ENCODE measurements at regions not wholly inside any gene's neighbourhood (a gene's known extent, or its start where the extent isn't known, plus 50 kb on each side); places are given as distances from the start of the nearest gene placed in this dataset.

GRCh38 chr3:84100861-84101260 is 857.9 kb upstream of the CADM2 start:
- Histone ChIP-seq H3K9me3 (replicated peaks in 1 of 11) (no peaks in the 10 kb centered on the region), H3K4me2 (no peak overlapping the region), H3K36me3 (no peaks in the 10 kb centered on the region), H3K4me1 (no peaks in the 10 kb centered on the region), H3K4me3 (no peak overlapping the region), H3K9ac (no peak overlapping the region), H4K20me1 (no peaks in the 10 kb centered on the region), H3K27me3 (no peaks in the 10 kb centered on the region), H3K27ac (no peak overlapping the region)
- TF ChIP-seq Cebpa-rat (IDR thresholded peaks at IDR 0.05), result no peak

DNA sequence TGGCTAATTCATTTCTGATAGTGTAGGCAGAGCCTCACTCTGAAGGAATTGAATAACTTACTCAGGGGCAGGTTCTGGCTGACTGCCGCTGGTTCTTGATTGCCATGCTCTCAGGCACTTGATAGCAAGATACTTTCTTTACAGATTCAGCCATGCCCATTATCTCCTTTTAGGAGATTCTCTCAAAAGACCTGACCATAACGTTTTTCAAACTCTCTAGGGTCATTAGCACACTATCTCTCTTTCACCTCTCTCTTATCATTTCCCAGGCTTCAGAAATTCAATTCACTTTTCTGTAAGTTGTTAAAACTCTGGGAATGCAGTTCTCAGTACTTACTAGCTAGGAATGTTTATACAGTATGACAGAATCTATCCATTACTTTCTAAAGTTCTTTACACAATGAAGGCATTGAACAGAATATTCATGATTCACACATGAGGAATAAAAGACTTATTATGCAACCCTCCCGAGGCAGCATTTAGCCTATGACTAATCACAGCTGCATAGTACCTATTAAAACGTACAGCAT is 850.3 kb upstream of the CADM2 start:
- no peaks in the 10 kb centered on the region for H3K36me3 ChIP-seq

DNA sequence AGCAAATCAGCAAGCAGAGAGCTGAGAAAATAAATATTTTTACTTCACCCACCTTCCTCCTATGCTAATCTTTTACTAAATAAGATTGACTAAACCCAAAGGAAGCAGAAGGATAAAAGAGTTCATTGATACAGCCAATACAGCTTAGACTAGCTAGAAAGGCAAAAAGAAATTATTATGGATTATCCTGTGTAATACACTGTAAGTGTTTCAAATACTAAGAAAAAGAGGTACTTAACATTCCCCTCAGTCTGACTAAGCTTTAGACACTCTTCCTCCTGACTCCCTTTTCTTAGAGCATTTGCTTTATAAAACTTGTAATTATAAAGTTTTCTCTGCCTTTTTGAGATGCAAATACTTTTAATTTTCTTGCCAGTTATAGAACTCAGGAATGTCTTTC is 848.9 kb upstream of the CADM2 start:
- Histone ChIP-seq H3K4me2 (no peak overlapping the region), H3K27me3 (no peaks in the 10 kb centered on the region), H3K4me3 (no peak overlapping the region), H3K27ac (no peak overlapping the region), H3K9ac (no peak overlapping the region), H4K20me1 (no peaks in the 10 kb centered on the region), H3K9me3 (replicated peaks in 1 of 11) (no peaks in the 10 kb centered on the region), H3K36me3 (no peaks in the 10 kb centered on the region), H3K4me1 (no peaks in the 10 kb centered on the region)
- TF ChIP-seq Cebpa-rat (IDR thresholded peaks at IDR 0.05), result no peak

More for the DNA sequence above, 850.3 kb upstream of the CADM2 start:
- Histone ChIP-seq H4K20me1 (no peaks in the 10 kb centered on the region), H3K9ac (no peak overlapping the region), H3K27me3 (no peaks in the 10 kb centered on the region), H3K27ac (no peak overlapping the region), H3K4me2 (no peak overlapping the region), H3K4me3 (no peak overlapping the region), H3K9me3 (replicated peaks in 1 of 11) (no peaks in the 10 kb centered on the region), H3K4me1 (no peaks in the 10 kb centered on the region)
- TF ChIP-seq Cebpa-rat (IDR thresholded peaks at IDR 0.05), result no peak

GRCh38 chr3:84110787-84111186 is 848.0 kb upstream of the CADM2 start:
- Histone ChIP-seq H4K20me1 (no peaks in the 10 kb centered on the region), H3K27ac (no peak overlapping the region), H3K4me1 (no peaks in the 10 kb centered on the region), H3K4me2 (no peak overlapping the region), H3K4me3 (no peak overlapping the region), H3K9me3 (replicated peaks in 1 of 11) (no peaks in the 10 kb centered on the region), H3K36me3 (no peaks in the 10 kb centered on the region), H3K9ac (no peak overlapping the region), H3K27me3 (no peaks in the 10 kb centered on the region)
- TF ChIP-seq Cebpa-rat (IDR thresholded peaks at IDR 0.05), result no peak

DNA sequence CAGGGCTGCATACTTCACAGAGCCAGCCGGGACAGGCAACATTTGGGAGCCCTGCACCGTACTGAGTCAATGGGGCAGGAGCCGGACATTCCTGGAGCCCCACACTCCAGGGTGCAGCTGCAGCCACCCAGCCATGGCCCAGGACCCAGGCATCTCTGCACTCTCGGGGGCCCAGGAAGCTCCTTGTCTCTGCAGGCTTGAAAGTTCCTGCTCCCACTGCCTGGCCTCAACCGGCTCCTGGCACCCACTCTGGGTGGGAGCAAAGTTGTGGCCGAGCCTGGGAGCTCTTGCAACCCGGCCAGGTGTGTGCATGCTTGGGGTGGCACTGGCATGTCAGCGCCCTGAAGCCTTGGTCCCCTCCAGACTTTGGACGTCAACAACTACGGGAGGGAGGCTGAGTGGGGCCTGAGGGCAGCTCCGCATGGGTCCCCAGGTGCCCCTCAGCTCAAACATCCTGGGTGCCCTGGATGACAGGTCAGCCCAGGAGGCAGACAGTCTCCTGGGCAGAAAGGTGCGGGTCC is 833.5 kb upstream of the CADM2 start:
- Histone ChIP-seq H3K4me3 (no peak overlapping the region), H3K36me3 (no peaks in the 10 kb centered on the region), H3K9ac (no peak overlapping the region), H4K20me1 (no peaks in the 10 kb centered on the region), H3K27ac (no peak overlapping the region), H3K27me3 (no peaks in the 10 kb centered on the region), H3K4me1 (no peaks in the 10 kb centered on the region), H3K9me3 (replicated peaks in 1 of 11) (peaks cover 11 to 19% (median 14%) of the 10 kb centered on the region in 11 experiments), H3K4me2 (no peak overlapping the region)
- no peak for TF ChIP-seq Cebpa-rat (IDR thresholded peaks at IDR 0.05)

DNA sequence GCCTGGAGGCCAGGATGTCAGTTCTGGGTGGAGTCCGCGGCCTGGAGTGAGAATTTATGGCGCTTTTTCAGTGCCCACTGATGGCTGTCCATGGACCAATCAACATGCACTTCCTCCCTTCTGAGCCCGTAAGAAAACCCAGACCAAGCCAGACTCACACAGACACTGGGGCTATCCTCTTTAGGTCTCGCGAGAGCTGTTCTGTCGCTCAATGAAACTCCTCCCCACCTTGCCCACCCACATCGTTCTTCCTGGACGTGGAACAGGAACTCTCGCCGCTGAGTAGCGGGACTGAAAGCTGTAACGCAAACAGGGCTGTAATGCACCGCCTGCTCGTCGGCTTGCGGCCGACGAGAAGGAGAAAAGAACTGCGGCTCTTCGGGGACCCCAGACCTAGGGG is 833.0 kb upstream of the CADM2 start:
- Histone ChIP-seq H3K4me3 (no peak overlapping the region), H3K27me3 (no peaks in the 10 kb centered on the region), H3K4me1 (no peaks in the 10 kb centered on the region), H3K27ac (no peak overlapping the region), H3K36me3 (no peaks in the 10 kb centered on the region), H4K20me1 (no peaks in the 10 kb centered on the region), H3K9ac (no peak overlapping the region), H3K9me3 (replicated peaks in 1 of 11) (peaks cover 11 to 19% (median 14%) of the 10 kb centered on the region in 11 experiments), H3K4me2 (no peak overlapping the region)
- no peak for TF ChIP-seq Cebpa-rat (IDR thresholded peaks at IDR 0.05)

- H3K4me1 ChIP-seq, result no peaks in the 10 kb centered on the region
- no peak for TF ChIP-seq Cebpa-rat (IDR thresholded peaks at IDR 0.05)
- no peak overlapping the region for H3K27ac ChIP-seq
Measured at GRCh38 chr3:84126160-84126559, 832.6 kb upstream of the CADM2 start.

DNA sequence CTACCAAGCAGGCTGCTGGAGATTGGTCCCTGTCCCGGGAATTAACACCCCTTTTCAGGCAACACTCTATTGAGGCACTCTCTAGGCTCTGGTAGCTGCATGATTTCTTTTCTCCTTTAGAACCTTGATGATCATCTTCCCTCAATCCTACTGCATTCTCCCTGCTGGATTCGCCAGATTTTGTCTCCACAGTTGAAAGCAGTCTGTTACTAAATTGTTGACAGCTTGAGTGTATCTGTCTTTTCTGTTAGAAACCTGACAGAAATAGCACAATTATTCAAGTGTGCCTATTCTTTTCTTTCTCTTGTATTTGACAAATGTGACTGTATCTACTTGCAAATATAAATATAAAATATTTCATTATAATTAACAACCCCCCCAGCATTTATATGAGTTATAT is 830.8 kb upstream of the CADM2 start:
- no peak overlapping the region for H3K4me2 ChIP-seq
- H3K4me1 ChIP-seq, result no peaks in the 10 kb centered on the region
- no peak for TF ChIP-seq Cebpa-rat (IDR thresholded peaks at IDR 0.05)
- no peak overlapping the region for H3K27ac ChIP-seq
- no peak overlapping the region for H3K4me3 ChIP-seq
- H4K20me1 ChIP-seq, result no peaks in the 10 kb centered on the region
- H3K9ac ChIP-seq, result no peak overlapping the region
- H3K36me3 ChIP-seq, result no peaks in the 10 kb centered on the region
- peaks cover 11 to 19% (median 14%) of the 10 kb centered on the region in 11 experiments for H3K9me3 ChIP-seq (replicated peaks in 1 of 11)
- H3K27me3 ChIP-seq, result no peaks in the 10 kb centered on the region

More at GRCh38 chr3:84126160-84126559, 832.6 kb upstream of the CADM2 start:
- Histone ChIP-seq H3K36me3 (no peaks in the 10 kb centered on the region), H3K4me3 (no peak overlapping the region), H3K4me2 (no peak overlapping the region), H3K9me3 (replicated peaks in 1 of 11) (peaks cover 11 to 19% (median 14%) of the 10 kb centered on the region in 11 experiments), H3K9ac (no peak overlapping the region), H3K27me3 (no peaks in the 10 kb centered on the region), H4K20me1 (no peaks in the 10 kb centered on the region)

DNA sequence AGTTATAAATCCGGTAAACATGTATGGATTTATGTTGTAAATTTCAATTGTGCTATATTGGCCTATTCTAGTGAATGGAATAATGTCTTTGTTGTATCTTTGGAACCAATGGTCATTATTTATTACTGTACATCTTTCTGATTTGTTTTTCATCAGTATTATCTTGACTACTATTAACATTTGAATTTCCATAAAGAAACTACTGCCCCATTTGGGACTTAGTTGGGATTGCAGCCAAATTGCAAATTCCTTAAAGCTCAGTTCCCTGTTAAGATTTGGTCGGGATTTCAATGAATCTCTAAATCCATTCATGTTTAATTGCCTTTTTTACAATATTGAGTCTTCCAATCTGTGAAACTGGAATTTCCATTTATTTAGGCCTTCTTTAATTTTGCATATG is 822.4 kb upstream of the CADM2 start:
- Histone ChIP-seq H3K27me3 (no peaks in the 10 kb centered on the region), H3K27ac (no peak overlapping the region), H3K9ac (no peak overlapping the region), H3K36me3 (no peaks in the 10 kb centered on the region), H3K9me3 (replicated peaks in 1 of 11) (no peaks in the 10 kb centered on the region), H3K4me1 (peaks cover 0 to 8% (median 0%) of the 10 kb centered on the region in 10 experiments; a peak in 3 of 20 replicates), H3K4me2 (no peak overlapping the region), H4K20me1 (no peaks in the 10 kb centered on the region), H3K4me3 (no peak overlapping the region)
- no peak for TF ChIP-seq Cebpa-rat (IDR thresholded peaks at IDR 0.05)

DNA sequence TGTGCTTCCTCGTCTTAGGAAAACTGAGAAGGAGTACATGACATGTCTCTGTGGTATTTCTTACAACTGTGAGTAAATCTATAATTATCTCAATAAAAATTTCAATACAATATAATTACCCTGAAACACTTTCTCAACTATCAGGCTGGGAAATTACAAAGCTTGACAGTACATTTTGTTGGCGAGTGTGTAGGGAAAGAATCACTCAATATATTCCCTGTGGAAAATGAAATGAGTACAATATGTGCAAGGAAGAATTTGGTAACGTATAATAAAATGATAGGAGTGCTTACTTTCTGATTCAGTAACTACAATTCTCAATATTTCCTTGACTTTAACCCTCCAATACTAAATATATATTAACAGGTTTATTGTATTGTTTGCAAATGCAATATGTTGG is 818.2 kb upstream of the CADM2 start:
- Histone ChIP-seq H3K9me3 (replicated peaks in 1 of 11) (no peaks in the 10 kb centered on the region), H3K36me3 (no peaks in the 10 kb centered on the region), H3K27me3 (no peaks in the 10 kb centered on the region), H3K4me3 (no peak overlapping the region), H4K20me1 (no peaks in the 10 kb centered on the region), H3K4me2 (no peak overlapping the region), H3K27ac (no peak overlapping the region), H3K9ac (no peak overlapping the region), H3K4me1 (peaks cover 0 to 4% (median 0%) of the 10 kb centered on the region in 10 experiments; a peak in 2 of 20 replicates)
- no peak for TF ChIP-seq Cebpa-rat (IDR thresholded peaks at IDR 0.05)

Measured in BLaER1 treated with 17β-estradiol and CSF1 and Interleukin-3, amounts not matched to agents 10 nM and 100 nM (cell line).